SK-N-MC (cell line): ENCODE measurements at regions not wholly inside any gene's neighbourhood (a gene's known extent, or its start where the extent isn't known, plus 50 kb on each side); places are given as distances from the start of the nearest gene placed in this dataset.

Experiments used
- DNase-seq: peaks from one replicate; pipeline ENCODE4 v3.0.0-alpha.2; 2011; ENCODE audit warnings: low read depth, low spot score
- H3K27ac ChIP-seq: fragments of 200-600 bp; sonication (generic); 2 replicates; pipeline ENCODE4 v1.5.1; 2016; ENCODE audit warnings: mixed run types
- H3K36me3 ChIP-seq: fragments of 200-600 bp; sonication (generic); 2 replicates; pipeline ENCODE4 v1.6.1; 2017; ENCODE audit warnings: antibody characterized with exemption, low read length, mixed read lengths; ENCODE audit not compliant: insufficient read depth
- H3K4me3 ChIP-seq: fragments of 200-600 bp; sonication (generic); 2 replicates; pipeline ENCODE4 v1.5.1; 2016
- H3K9ac ChIP-seq: fragments of 200-600 bp; sonication (generic); 2 replicates; pipeline ENCODE4 v1.8.0; 2017; ENCODE audit warnings: mixed run types, mixed read lengths; ENCODE audit not compliant: insufficient read length
- H3K9me3 ChIP-seq: fragments of 200-600 bp; sonication (generic); 2 replicates; pipeline ENCODE4 v1.6.1; 2017; ENCODE audit warnings: low read depth, mild to moderate bottlenecking, antibody characterized with exemption, low read length, moderate library complexity, mixed read lengths
- EZH2 ChIP-seq: fragments of 200-600 bp; sonication (generic); IDR thresholded peaks from one replicate; pipeline ENCODE4 v1.6.1; 2017; ENCODE audit warnings: antibody characterized with exemption
- FOXP2 ChIP-seq: optimal IDR thresholded peaks from 2 replicates; pipeline ENCODE3; 2011; ENCODE audit warnings: mild to moderate bottlenecking, moderate library complexity; ENCODE audit not compliant: insufficient read depth; ENCODE audit errors: extremely low read length, control extremely low read depth
- POLR2AphosphoS5 ChIP-seq: IDR thresholded peaks from 2 replicates; pipeline ENCODE4 v1.6.1; 2012; ENCODE audit warnings: mild to moderate bottlenecking, low read depth, low read length, borderline replicate concordance

GRCh38 chr10:6336016-6336415 is 133.3 kb downstream of the PFKFB3 start:
- no peak for DNase-seq
- H3K9me3 ChIP-seq = no peaks in the 10 kb centered on the region
- no peak overlapping the region for H3K4me3 ChIP-seq
- no peak overlapping the region for H3K9ac ChIP-seq
- TF ChIP-seq POLR2AphosphoS5 = no peak
- TF ChIP-seq EZH2 = no peak
- TF ChIP-seq FOXP2 = no peak
- H3K36me3 ChIP-seq = no peaks in the 10 kb centered on the region
- H3K27ac ChIP-seq = no peak overlapping the region

GRCh38 chr10:6337382-6337781 is 134.7 kb downstream of the PFKFB3 start:
- TF ChIP-seq POLR2AphosphoS5 (no peak), FOXP2 (no peak), EZH2 (no peak)
- H3K9me3 ChIP-seq = no peaks in the 10 kb centered on the region
- H3K9ac ChIP-seq = no peak overlapping the region
- H3K4me3 ChIP-seq = no peak overlapping the region
- no peaks in the 10 kb centered on the region for H3K36me3 ChIP-seq
- DNase-seq = no peak
- H3K27ac ChIP-seq = no peak overlapping the region

GRCh38 chr10:6338361-6338760 is 135.6 kb downstream of the PFKFB3 start:
- no peak overlapping the region for H3K4me3 ChIP-seq
- H3K36me3 ChIP-seq = no peaks in the 10 kb centered on the region
- DNase-seq = no peak
- no peak for TF ChIP-seq EZH2
- no peak for TF ChIP-seq FOXP2
- TF ChIP-seq POLR2AphosphoS5 = no peak
- no peak overlapping the region for H3K27ac ChIP-seq
- H3K9me3 ChIP-seq = no peaks in the 10 kb centered on the region
- no peak overlapping the region for H3K9ac ChIP-seq

GRCh38 chr10:6339891-6340290 is 137.2 kb downstream of the PFKFB3 start:
- no peak overlapping the region for H3K27ac ChIP-seq
- H3K9ac ChIP-seq = no peak overlapping the region
- DNase-seq = no peak
- H3K9me3 ChIP-seq = no peaks in the 10 kb centered on the region
- H3K36me3 ChIP-seq = no peaks in the 10 kb centered on the region
- TF ChIP-seq EZH2 = no peak
- no peak for TF ChIP-seq FOXP2
- no peak for TF ChIP-seq POLR2AphosphoS5
- no peak overlapping the region for H3K4me3 ChIP-seq

- Histone ChIP-seq H3K9me3 (no peaks in the 10 kb centered on the region), H3K27ac (no peak overlapping the region), H3K9ac (no peak overlapping the region), H3K36me3 (no peaks in the 10 kb centered on the region), H3K4me3 (no peak overlapping the region; the same call in 1 of the 2 replicates)
- TF ChIP-seq POLR2AphosphoS5 (no peak), EZH2 (no peak), FOXP2 (no peak)
- DNase-seq = no peak
Observed at GRCh38 chr10:6342096-6342685, 139.5 kb downstream of the PFKFB3 start.

- Histone ChIP-seq H3K36me3 (no peaks in the 10 kb centered on the region), H3K9me3 (no peaks in the 10 kb centered on the region), H3K9ac (no peak overlapping the region), H3K4me3 (no peak overlapping the region), H3K27ac (no peak overlapping the region)
- no peak for DNase-seq
- TF ChIP-seq EZH2 = no peak
- no peak for TF ChIP-seq POLR2AphosphoS5
- no peak for TF ChIP-seq FOXP2
Observed at GRCh38 chr10:6343305-6344010, 140.7 kb downstream of the PFKFB3 start.

- Histone ChIP-seq H3K9me3 (no peaks in the 10 kb centered on the region), H3K4me3 (no peak overlapping the region), H3K27ac (no peak overlapping the region), H3K36me3 (no peaks in the 10 kb centered on the region), H3K9ac (no peak overlapping the region)
- no peak for DNase-seq
- TF ChIP-seq POLR2AphosphoS5 = no peak
- no peak for TF ChIP-seq FOXP2
- no peak for TF ChIP-seq EZH2
Observed at GRCh38 chr10:6345404-6345803, 142.7 kb downstream of the PFKFB3 start.

- no peaks in the 10 kb centered on the region for H3K36me3 ChIP-seq
- no peak overlapping the region for H3K4me3 ChIP-seq
- H3K9me3 ChIP-seq = no peaks in the 10 kb centered on the region
- H3K9ac ChIP-seq = no peak overlapping the region
- TF ChIP-seq EZH2 = no peak
- no peak for TF ChIP-seq POLR2AphosphoS5
- no peak for TF ChIP-seq FOXP2
- H3K27ac ChIP-seq = no peak overlapping the region
- no peak for DNase-seq
Observed at GRCh38 chr10:6346631-6347030, 143.9 kb downstream of the PFKFB3 start.
